Vagina (tissue), 2 donors: ENCODE measurements at regions not wholly inside any gene's neighbourhood (a gene's known extent, or its start where the extent isn't known, plus 50 kb on each side); places are given as distances from the start of the nearest gene placed in this dataset.

Experiments used
- DNase-seq, 2 donors: peaks; one replicate each; pipeline ENCODE4 v3.0.0-alpha.2; 2017; ENCODE audit errors: extremely low spot score in 2 of 2
- H3K27ac ChIP-seq: fragments of 200-600 bp; sonication (generic); one replicate; pipeline ENCODE4 v1.5.1; 2019
- H3K27me3 ChIP-seq: fragments of 200-600 bp; sonication (generic); one replicate; pipeline ENCODE4 v1.5.1; 2019
- H3K36me3 ChIP-seq, 2 donors: fragments of 200-600 bp; sonication (generic); one replicate each; pipeline ENCODE4 v1.5.1; 2017 to 2019
- H3K4me1 ChIP-seq: fragments of 200-600 bp; sonication (generic); one replicate; pipeline ENCODE4 v1.5.1; 2019
- H3K4me3 ChIP-seq, 2 donors: fragments of 200-600 bp; sonication (generic); 1 replicate in 1 of 2; 2 replicates in 1 of 2; pipeline ENCODE4 v1.5.1; 2016 to 2019
- H3K9me3 ChIP-seq: fragments of 200-600 bp; sonication (generic); one replicate; pipeline ENCODE4 v1.5.1; 2019
- CTCF ChIP-seq, 3 experiments: fragments of 450-650 bp in 2 of 3; fragments of 200-600 bp in 1 of 3; sonication (generic) in 1 of 3; IDR thresholded peaks; one replicate each; pipeline ENCODE4 v1.5.1; 2017 to 2019; ENCODE audit warnings: antibody characterized with exemption in 3 of 3, mild to moderate bottlenecking in 2 of 3, moderate library complexity in 2 of 3
- POLR2A ChIP-seq, 2 donors: fragments of 450-650 bp; IDR thresholded peaks; one replicate each; pipeline ENCODE4 v1.6.1; 2017; ENCODE audit warnings: antibody characterized with exemption in 2 of 2, mild to moderate bottlenecking in 2 of 2, moderate library complexity in 2 of 2
- POLR2AphosphoS5 ChIP-seq, 2 donors: sonication (generic); formaldehyde crosslinking; IDR thresholded peaks; one replicate each; pipeline ENCODE4 v1.9.0; 2017; ENCODE audit warnings: antibody characterized with exemption in 2 of 2, mild to moderate bottlenecking in 2 of 2, low read depth in 1 of 2; ENCODE audit not compliant: insufficient read depth in 1 of 2
- intact Hi-C: fragments of 100-400 bp; cut with DNase I; formaldehyde crosslinking; loops from one replicate; pipeline ENCODE4 v1.15.1; 2023

GRCh38 chr13:73222627-73223305, 164.0 kb downstream of the KLF5 start:
- no peak for TF ChIP-seq CTCF (IDR thresholded peaks at IDR 0.05)
- TF ChIP-seq POLR2A (IDR thresholded peaks at IDR 0.05): no peak
- TF ChIP-seq POLR2AphosphoS5 (IDR thresholded peaks at IDR 0.05; ENCODE audit: insufficient read depth in 1 of 2, low read depth in 1 of 2): no peak
- no peaks in the 10 kb centered on the region for H3K27me3 ChIP-seq
- H3K36me3 ChIP-seq: no peaks in the 10 kb centered on the region
- H3K27ac ChIP-seq: no peak overlapping the region
- H3K4me1 ChIP-seq: no peaks in the 10 kb centered on the region
- H3K9me3 ChIP-seq: peaks cover 3% of the 10 kb centered on the region
- no peak for DNase-seq
- H3K4me3 ChIP-seq: no peak overlapping the region
- intact Hi-C loops: no loop called here

- Histone ChIP-seq H3K27ac (no peak overlapping the region), H3K27me3 (no peaks in the 10 kb centered on the region), H3K36me3 (no peaks in the 10 kb centered on the region), H3K9me3 (no peaks in the 10 kb centered on the region), H3K4me1 (no peaks in the 10 kb centered on the region), H3K4me3 (no peak overlapping the region)
- no peak for DNase-seq
- TF ChIP-seq CTCF (IDR thresholded peaks at IDR 0.05) (no peak), POLR2A (IDR thresholded peaks at IDR 0.05) (no peak), POLR2AphosphoS5 (IDR thresholded peaks at IDR 0.05; ENCODE audit: insufficient read depth in 1 of 2, low read depth in 1 of 2) (no peak)
- intact Hi-C loops: no loop called here
These were observed 162.3 kb downstream of the KLF5 start for GRCh38 chr13:73220966-73221720.

- intact Hi-C loops: no loop called here
- TF ChIP-seq POLR2A (IDR thresholded peaks at IDR 0.05) (no peak), POLR2AphosphoS5 (IDR thresholded peaks at IDR 0.05; ENCODE audit: insufficient read depth in 1 of 2, low read depth in 1 of 2) (no peak), CTCF (IDR thresholded peaks at IDR 0.05) (no peak)
- Histone ChIP-seq H3K36me3 (no peaks in the 10 kb centered on the region), H3K27me3 (no peaks in the 10 kb centered on the region), H3K27ac (no peak overlapping the region), H3K9me3 (no peaks in the 10 kb centered on the region), H3K4me1 (no peaks in the 10 kb centered on the region), H3K4me3 (no peak overlapping the region)
- DNase-seq: no peak
These were observed 159.4 kb downstream of the KLF5 start for GRCh38 chr13:73218181-73218580.

- intact Hi-C loops: no loop called here
- H3K9me3 ChIP-seq: no peaks in the 10 kb centered on the region
- H3K36me3 ChIP-seq: no peaks in the 10 kb centered on the region
- H3K27me3 ChIP-seq: no peaks in the 10 kb centered on the region
- H3K27ac ChIP-seq: no peak overlapping the region
- no peak for TF ChIP-seq POLR2AphosphoS5 (IDR thresholded peaks at IDR 0.05; ENCODE audit: insufficient read depth in 1 of 2, low read depth in 1 of 2)
- no peak for TF ChIP-seq POLR2A (IDR thresholded peaks at IDR 0.05)
- TF ChIP-seq CTCF (IDR thresholded peaks at IDR 0.05): no peak
- no peaks in the 10 kb centered on the region for H3K4me1 ChIP-seq
- DNase-seq: no peak
- H3K4me3 ChIP-seq: no peak overlapping the region
These were observed 157.6 kb downstream of the KLF5 start for GRCh38 chr13:73216381-73216831.

GRCh38 chr13:73215823-73216222, 157.0 kb downstream of the KLF5 start:
- DNase-seq: no peak
- Histone ChIP-seq H3K9me3 (no peaks in the 10 kb centered on the region), H3K4me3 (no peak overlapping the region), H3K27me3 (no peaks in the 10 kb centered on the region), H3K36me3 (no peaks in the 10 kb centered on the region), H3K27ac (no peak overlapping the region), H3K4me1 (no peaks in the 10 kb centered on the region)
- TF ChIP-seq POLR2AphosphoS5 (IDR thresholded peaks at IDR 0.05; ENCODE audit: insufficient read depth in 1 of 2, low read depth in 1 of 2) (no peak), CTCF (IDR thresholded peaks at IDR 0.05) (no peak)
- intact Hi-C loops: no loop called here
